ENCODE measurements at regions not wholly inside any gene's neighbourhood (a gene's known extent, or its start where the extent isn't known, plus 50 kb on each side); places are given as distances from the start of the nearest gene placed in this dataset.

DNA sequence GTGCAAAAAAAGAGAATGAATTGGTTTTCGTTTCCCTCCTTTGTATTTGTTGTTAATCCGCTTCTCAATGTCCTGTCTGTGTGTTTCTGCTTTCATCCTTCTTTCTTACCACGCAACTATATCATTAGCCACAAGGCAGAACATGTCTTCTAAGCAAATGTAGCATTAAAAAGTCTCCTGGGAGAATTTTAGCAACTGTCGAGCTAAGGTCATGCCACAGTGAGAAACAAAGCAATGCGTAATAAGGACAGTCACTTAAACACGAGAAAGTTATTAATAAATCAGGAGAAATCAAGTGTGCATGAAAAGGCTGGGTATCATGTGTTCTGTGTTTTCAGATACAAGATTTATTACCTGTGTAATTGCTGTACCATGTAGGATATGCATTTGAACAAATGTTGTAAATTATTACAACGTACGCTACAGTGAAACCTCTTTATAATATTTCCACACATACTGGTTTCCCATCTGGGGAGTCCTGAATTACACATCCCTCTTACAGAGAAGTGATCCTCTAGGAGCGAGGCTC is 890.8 kb downstream of the TRIML1 start:
- no peak for DNase-seq (ENCODE audit: low spot score)

DNA sequence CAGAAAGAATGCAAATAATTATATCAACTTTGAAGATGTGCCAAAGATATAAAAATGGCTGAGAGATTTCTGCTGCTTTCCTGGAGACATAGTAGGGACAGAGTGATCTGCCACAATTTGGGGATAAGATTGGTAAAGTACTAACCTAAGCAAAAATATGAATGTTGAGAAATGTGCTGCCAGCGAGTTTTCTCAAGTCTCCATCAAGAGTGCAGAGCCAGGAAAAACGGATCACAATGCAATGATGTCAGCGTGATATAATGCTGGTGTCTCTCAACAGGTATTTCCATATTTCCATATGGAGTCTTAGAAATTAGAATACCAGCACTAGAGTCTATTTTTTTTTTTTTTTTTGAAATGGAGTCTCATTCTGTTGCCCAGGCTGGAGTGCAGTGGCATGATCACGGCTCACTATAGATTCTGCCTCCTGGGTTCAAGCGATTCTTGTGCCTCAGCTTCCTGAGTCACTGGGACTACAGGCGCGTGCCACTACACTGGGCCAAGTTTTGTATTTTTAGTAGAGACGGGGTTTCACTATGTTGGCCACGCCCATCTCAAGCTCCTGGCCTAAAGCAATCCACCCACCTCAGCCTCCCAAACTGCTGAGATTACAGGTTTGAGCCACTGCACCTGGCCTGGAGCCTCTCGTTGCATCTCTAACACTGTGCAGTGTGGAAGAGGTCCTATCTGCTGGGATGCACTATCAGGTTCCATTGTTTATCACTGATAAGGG is 893.5 kb downstream of the TRIML1 start:
- DNase-seq (ENCODE audit: low spot score) = no peak

GRCh38 chr4:189033801-189034347 is 894.6 kb downstream of the TRIML1 start:
- no peak for DNase-seq (ENCODE audit: low spot score)

DNA sequence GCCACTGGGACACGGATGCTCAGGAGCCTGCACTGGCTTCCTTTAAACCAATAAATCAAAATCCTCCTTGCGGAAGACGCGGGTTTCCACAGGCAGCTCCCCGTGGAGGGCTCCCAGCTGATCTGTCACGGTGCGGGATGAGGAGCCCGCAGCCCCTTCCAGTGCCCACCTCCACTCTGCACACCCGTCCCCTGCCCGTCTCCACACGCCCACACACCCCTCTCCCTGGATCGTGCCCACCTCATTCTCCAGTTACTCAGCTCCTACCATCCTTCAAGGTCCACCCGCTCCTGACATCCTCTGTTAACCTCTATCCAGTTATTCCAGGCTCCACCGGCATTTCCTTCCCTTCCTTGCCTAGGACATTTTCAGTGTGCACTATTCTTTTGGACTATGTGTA is 895.9 kb downstream of the TRIML1 start:
- DNase-seq (ENCODE audit: low spot score) = no peak

DNA sequence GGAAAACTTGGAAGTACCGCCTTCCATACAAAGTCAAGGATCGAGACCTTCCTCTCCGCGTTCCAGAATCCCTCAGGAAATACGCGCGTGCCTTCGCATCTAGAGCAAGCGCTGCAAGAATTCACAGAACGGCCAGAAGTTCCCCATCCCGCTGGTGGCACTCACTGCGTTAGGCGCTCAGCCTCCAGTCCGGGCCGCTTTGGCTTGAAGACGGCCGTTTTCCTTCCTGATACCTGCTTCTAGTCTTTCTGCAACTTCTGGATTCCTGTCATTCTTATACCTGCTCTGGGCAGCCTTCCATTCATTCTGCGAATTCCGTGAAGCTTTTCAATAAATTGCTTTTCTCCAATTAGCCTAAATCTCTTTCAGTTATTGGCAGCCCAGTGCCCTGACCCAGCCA is 896.4 kb downstream of the TRIML1 start:
- no peak for DNase-seq (ENCODE audit: low spot score)

GRCh38 chr4:189036906-189037305 is 897.7 kb downstream of the TRIML1 start:
- DNase-seq (ENCODE audit: low spot score) = no peak

DNA sequence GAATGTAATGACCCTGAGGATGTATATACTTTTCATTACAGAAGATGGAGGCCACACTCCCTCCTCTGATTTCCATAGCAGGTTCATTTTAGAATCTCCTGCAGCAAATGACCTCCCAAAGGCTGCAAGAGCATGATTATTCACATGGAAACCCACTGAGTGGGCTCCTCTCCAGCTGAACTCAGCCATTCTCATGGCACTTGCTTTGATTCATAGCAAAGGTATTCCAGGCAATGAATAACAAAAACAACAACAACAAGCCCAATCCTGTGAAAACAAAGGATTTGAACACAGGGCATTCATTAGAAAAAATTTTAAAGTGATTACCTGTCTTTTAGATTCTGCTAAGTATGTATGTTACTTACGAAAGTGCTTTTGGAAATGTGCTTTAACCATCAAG is 894.0 kb upstream of the FRG1 start:
- no peak for DNase-seq (ENCODE audit: low spot score)

DNA sequence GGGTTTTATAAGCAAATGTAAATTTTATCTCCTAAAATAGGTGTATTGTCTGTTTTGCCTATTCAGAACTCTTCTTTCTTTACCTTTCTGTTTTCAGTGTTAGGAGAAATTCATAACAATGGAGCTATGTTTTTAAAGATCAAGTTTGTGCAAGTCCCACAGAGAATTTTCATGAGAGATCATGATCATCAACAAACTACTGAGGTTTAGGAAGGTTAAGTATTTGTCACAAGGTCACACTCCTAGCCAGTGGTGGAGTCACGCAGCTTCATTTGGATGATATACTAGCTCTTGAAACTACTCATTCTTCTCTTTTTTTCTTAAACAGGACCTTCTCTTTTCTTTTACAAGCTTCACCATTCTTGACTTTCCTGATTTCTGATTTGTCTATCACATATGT is 892.6 kb upstream of the FRG1 start:
- DNase-seq (ENCODE audit: low spot score) = no peak

DNA sequence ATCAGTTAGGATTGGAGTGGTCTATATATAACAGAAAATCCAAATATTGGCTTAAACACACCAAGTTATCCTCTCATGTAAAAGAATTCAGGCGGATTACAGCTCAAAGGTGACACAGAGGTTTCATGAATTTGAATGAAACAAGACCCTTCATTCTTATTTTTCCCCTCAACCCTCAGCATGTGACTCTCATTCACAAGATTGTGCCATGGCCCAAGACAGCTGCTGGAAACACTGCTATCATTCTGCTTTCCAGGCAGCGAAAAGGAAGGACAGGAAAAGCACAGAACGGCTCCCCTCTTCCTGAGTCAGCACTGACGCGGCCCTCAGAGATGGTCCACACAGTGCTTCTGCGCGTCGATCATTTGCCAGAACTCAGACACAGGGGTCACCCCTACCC is 891.0 kb upstream of the FRG1 start:
- no peak for DNase-seq (ENCODE audit: low spot score)

- no peak for DNase-seq (ENCODE audit: low spot score)
These were observed 890.0 kb upstream of the FRG1 start for GRCh38 chr4:189050643-189051042.

DNA sequence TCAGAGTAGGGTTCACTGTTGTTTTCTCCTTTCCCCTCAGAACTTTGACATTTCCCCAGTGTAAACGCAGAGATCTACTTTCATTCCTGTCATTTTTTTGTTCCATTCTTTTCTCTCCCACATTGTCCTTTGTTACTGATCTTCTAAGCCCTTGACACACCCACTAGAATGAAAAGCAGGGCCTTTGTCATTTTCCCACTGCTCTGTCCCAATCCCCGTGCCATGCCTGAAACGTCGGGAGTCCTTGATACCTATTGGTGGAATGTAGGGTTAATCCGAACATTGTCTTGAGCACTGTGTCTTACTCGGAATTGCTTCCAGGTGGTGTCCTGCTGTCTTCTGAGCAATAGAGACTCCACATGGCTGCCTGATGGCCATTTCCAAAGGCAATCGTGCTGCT is 887.1 kb upstream of the FRG1 start:
- DNase-seq (ENCODE audit: low spot score) = no peak

- DNase-seq (ENCODE audit: low spot score) = no peak
These were observed 880.6 kb upstream of the FRG1 start for GRCh38 chr4:189060104-189060503.

- DNase-seq (ENCODE audit: low spot score) = no peak
These were observed 878.4 kb upstream of the FRG1 start for GRCh38 chr4:189062047-189062820.

DNA sequence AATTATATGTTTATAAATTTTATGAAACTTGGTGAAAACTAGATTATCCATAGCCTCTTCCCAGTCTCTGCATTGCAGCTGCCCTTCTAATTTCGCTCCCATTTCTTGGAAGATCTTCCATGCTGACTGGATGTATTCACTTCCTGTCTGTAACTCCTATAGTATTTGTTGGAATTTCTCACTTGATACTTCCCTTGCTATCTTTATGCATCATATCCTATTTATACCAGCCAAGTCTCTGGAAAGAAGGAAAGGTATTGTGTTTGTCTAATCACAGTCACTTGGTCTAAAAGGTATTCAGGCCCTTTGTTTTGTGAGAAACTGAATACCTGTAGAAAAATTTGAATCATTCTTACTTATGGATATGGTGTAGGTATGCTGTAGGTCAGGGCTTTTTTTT is 870.9 kb upstream of the FRG1 start:
- no peak for DNase-seq (ENCODE audit: low spot score)

GRCh38 chr4:189071241-189071640 is 869.4 kb upstream of the FRG1 start:
- DNase-seq (ENCODE audit: low spot score) = no peak

DNA sequence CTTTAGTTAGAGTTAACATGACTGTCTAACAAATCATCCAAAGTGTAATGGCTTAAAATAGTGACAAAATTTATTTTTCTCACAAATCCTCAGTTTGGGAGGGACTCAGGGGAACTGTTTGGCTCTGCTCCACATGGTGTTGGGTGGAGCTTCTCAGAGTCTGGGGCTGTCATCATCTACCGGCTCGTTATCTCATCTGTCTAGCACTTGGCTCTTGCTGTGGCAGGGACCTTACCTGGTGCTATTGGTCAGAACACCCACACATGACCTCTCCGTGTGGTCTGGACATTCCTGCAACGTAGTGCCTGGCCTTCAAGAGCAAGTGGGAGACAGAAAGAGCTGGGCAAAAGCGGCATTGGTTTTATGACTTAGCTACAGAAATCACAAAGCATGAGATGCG is 866.9 kb upstream of the FRG1 start:
- no peak for DNase-seq (ENCODE audit: low spot score)

DNA sequence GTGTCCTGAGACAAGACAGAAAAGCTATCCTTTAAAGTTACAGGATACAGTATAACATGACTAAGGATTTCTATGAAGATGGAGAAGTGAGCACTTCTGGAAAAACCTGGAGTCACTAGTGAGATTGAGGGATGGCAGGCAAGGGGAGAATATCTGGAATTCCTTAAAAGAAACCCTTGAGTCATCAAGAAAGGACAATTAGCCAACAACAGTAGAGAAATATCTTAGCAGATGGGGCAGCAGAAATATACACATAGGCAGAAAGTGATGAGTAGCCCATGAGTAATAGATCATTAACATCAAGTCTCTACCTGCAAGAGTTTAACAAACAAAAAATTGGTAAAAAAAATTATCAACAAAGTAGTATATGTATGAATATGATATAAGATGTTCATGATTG is 858.8 kb upstream of the FRG1 start:
- no peak for DNase-seq (ENCODE audit: low spot score)

- DNase-seq (ENCODE audit: low spot score) = no peak
These were observed 856.9 kb upstream of the FRG1 start for GRCh38 chr4:189083769-189084168.

DNA sequence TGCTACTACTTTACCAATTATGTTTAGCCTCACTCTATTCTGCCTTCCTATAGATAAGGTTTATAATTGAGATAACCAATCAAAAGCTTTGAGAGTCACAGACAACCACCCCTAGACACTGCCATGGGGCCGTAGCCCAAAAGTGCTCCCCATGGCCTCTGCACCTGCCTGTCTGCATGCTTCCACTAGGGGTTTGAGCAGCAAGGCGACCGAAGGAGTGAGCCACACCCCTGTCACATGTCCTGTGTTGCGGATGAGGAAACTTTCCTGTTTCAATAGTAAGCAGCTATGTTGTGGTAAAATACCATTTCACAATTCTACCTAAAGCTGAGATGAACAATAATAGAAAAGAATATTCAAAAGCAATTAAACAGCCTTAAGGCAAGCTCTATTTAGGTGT is 856.0 kb upstream of the FRG1 start:
- no peak for DNase-seq (ENCODE audit: low spot score)

DNA sequence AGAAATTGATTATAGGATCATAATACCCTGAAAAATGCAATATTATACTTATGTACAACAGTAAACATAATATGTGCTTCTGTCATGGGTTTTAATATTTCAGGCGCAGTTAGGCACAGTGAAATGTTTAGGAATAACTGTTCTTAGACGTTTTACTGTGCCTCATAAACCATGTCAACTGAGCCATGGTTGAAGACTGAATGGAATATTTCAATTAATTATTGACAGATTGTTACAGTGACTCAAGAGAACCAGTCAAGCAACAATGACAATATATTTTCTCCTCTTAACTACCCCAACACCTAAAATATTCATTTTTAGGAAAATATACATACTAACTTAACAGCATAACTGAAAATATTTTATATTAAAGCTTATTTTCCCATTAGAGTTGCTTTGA is 852.7 kb upstream of the FRG1 start:
- DNase-seq (ENCODE audit: low spot score) = no peak

DNA sequence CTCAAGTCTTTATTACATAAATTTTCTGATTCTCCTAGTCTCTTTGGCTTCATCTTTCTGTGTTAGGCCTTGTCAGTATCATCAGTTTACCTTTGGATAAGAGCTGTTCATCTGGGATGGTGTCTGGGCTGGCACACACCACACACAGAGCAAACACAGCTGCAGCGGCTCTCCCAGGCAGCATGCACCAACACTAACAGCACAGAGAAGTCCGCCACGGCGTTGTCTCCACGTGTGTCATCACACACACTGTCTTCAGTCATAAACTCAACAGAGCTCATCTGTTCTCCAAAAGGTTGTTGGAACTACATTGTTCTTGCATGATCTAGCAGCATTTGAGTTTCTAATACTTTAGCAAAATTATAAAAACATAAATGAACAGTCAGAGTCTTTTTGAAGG is 851.9 kb upstream of the FRG1 start:
- no peak for DNase-seq (ENCODE audit: low spot score)

DNA sequence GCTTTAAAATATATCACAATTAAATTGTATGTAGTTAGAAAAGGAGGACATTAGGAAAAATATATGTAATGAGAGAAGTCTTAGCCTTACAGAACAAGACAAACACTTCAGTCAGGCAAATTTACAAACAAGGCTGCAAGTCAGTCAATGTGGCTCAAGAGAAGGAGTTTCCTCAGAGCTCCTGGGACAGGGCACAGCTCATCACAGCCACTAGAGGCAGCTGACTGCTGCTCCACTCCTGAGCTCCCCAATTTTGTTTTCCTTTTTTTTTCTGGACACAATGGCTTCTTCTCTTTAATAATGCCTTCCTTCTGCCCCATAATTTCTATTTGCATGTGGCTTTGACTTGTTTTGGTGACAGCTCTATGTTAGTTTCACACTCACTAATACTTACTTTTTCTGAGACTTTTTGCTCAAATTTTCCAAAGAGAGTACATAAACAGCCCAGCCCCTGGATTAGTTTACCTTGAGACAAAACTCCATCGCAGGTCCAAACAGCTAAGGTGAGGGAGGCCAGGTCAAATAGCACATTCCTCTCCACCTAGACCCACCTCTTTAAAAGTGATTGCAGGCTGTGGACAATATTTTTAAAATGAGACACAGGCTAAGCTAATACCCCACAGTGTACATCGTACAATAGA is 850.4 kb upstream of the FRG1 start:
- no peak for DNase-seq (ENCODE audit: low spot score)

DNA sequence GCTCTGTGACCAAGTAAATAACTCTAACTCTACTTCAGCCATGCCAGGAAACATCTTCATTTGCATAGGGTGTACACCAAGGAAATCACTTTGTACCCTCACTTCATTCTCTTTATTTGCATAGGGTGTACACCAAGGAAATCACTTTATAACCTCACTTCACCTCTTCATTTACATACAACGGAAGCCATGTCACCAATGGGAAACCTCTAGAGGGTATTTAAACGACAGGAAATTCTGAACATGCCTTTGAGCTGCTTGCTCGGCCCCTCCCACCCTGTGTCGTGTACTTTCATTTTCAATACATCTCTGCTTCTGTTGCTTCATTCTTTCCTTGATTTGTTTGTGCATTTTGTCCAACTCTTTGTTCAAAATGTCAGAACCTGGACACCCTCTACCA is 848.1 kb upstream of the FRG1 start:
- no peak for DNase-seq (ENCODE audit: low spot score)
